B cell (primary cell): ENCODE measurements at regions not wholly inside any gene's neighbourhood (a gene's known extent, or its start where the extent isn't known, plus 50 kb on each side); places are given as distances from the start of the nearest gene placed in this dataset.

Experiments used
- ATAC-seq: fragments of 200-7000 bp; cut with Tn5 transposase; one replicate; pipeline ENCODE4 v1.10.0; 2021; ENCODE audit warnings: low read depth, mild to moderate bottlenecking, moderate number of reproducible peaks, moderate library complexity
- CTCF ChIA-PET: fragments of 350-600 bp; sonication (Branson Sonifier 250); formaldehyde crosslinking; loops from one replicate; lab custom pipeline; 2021; ENCODE audit warnings: antibody characterized with exemption, inconsistent platforms; lab: Charles Lee
- POLR2A ChIA-PET: fragments of 350-600 bp; sonication (Branson Sonifier 250); formaldehyde crosslinking; loops from one replicate; lab custom pipeline; 2021; ENCODE audit warnings: antibody characterized with exemption; lab: Charles Lee
- DNase-seq: peaks from one replicate; pipeline ENCODE4 v3.0.0; 2013
- H2AFZ ChIP-seq: 2 replicates; pipeline ENCODE4 v1.6.1; 2012; ENCODE audit warnings: mild to moderate bottlenecking, low read depth, low read length; ENCODE audit not compliant: insufficient read depth, poor library complexity, severe bottlenecking
- H3K27ac ChIP-seq, 2 donors: 1 replicate in 1 of 2; 2 replicates in 1 of 2; pipeline ENCODE4 v1.5.1; 2012 to 2013; ENCODE audit warnings: low read length in 2 of 2, mild to moderate bottlenecking in 2 of 2, moderate library complexity in 1 of 2
- H3K27me3 ChIP-seq, 4 experiments: fragments of 200-600 bp in 1 of 4; sonication (generic) in 1 of 4; replicated peaks in 1 of 4; 1 replicate in 2 of 4; 2 replicates in 2 of 4; pipeline versions ENCODE4 v1.6.1 to v1.7.0; 2013 to 2016; ENCODE audit warnings: low read length in 3 of 4, mild to moderate bottlenecking in 2 of 4, mixed read lengths in 1 of 4, moderate library complexity in 1 of 4; ENCODE audit not compliant: insufficient read depth in 4 of 4, control insufficient read depth in 3 of 4; ENCODE audit errors: control extremely low read depth in 1 of 4
- H3K36me3 ChIP-seq, 2 experiments: replicated peaks in 1 of 2; 1 replicate in 1 of 2; 2 replicates in 1 of 2; pipeline versions ENCODE4 v1.6.1 to v1.7.1; 2013; ENCODE audit warnings: low read length in 1 of 2; ENCODE audit not compliant: insufficient read depth in 2 of 2, control insufficient read depth in 1 of 2; ENCODE audit errors: control extremely low read depth in 1 of 2, extremely low read depth in 1 of 2
- H3K4me1 ChIP-seq, 2 donors: fragments of 200-600 bp in 1 of 2; sonication (generic) in 1 of 2; 1 replicate in 1 of 2; 2 replicates in 1 of 2; pipeline versions ENCODE4 v1.5.1 to v1.6.1; 2013 to 2017; ENCODE audit warnings: low read length in 2 of 2; ENCODE audit not compliant: control insufficient read depth in 2 of 2, insufficient read depth in 2 of 2
- H3K4me2 ChIP-seq: replicated peaks from 2 replicates; pipeline ENCODE3; 2012; ENCODE audit warnings: mild to moderate bottlenecking, low read depth, low read length; ENCODE audit not compliant: poor library complexity, severe bottlenecking
- H3K4me3 ChIP-seq, 5 experiments: fragments of 200-600 bp in 1 of 5; sonication (generic) in 1 of 5; 1 replicate in 3 of 5; 2 replicates in 2 of 5; pipeline versions ENCODE4 v1.5.1 to v1.7.0; 2011 to 2016; ENCODE audit warnings: low read length in 4 of 5, mild to moderate bottlenecking in 4 of 5, low read depth in 2 of 5, control low read depth in 1 of 5, moderate library complexity in 1 of 5; ENCODE audit not compliant: insufficient read depth in 1 of 5; ENCODE audit errors: control extremely low read depth in 1 of 5, extremely low read depth in 1 of 5
- H3K79me2 ChIP-seq: fragments of 200-600 bp; sonication (generic); one replicate; pipeline ENCODE4 v1.6.0; 2016; ENCODE audit warnings: low read length; ENCODE audit not compliant: control insufficient read depth, insufficient read depth
- H3K9ac ChIP-seq: fragments of 200-600 bp; sonication (generic); 2 replicates; pipeline ENCODE4 v1.6.1; 2017; ENCODE audit warnings: mild to moderate bottlenecking, low read length, moderate library complexity
- H3K9me3 ChIP-seq, 3 donors: one replicate each; pipeline versions ENCODE4 v1.6.1 to v1.7.1; 2013; ENCODE audit warnings: low read length in 2 of 3; ENCODE audit not compliant: control insufficient read depth in 2 of 3, insufficient read depth in 1 of 3; ENCODE audit errors: control extremely low read depth in 1 of 3
- H4K20me1 ChIP-seq: 2 replicates; pipeline ENCODE4 v1.6.0; 2012; ENCODE audit warnings: mild to moderate bottlenecking, low read length; ENCODE audit not compliant: insufficient read depth, control insufficient read depth, poor library complexity, severe bottlenecking
- H3K27ac Mint-ChIP-seq: one replicate; pipeline ENCODE4 v1.8.0; 2021; ENCODE audit warnings: mixed read lengths
- H3K27me3 Mint-ChIP-seq: one replicate; pipeline ENCODE4 v1.8.0; 2021; ENCODE audit warnings: mixed read lengths
- H3K4me1 Mint-ChIP-seq: one replicate; pipeline ENCODE4 v1.8.0; 2021; ENCODE audit warnings: mixed read lengths
- H3K4me3 Mint-ChIP-seq: one replicate; pipeline ENCODE4 v1.8.0; 2021; ENCODE audit warnings: mixed read lengths
- H3K9me3 Mint-ChIP-seq: one replicate; pipeline ENCODE4 v1.8.0; 2022; ENCODE audit warnings: mixed read lengths; ENCODE audit not compliant: insufficient read depth
- CTCF ChIP-seq: fragments of 200-600 bp; IDR thresholded peaks from one replicate; pipeline ENCODE4 v1.8.0; 2022; ENCODE audit warnings: antibody characterized with exemption, mild to moderate bottlenecking
- EZH2 ChIP-seq: IDR thresholded peaks from 2 replicates; pipeline ENCODE4 v1.6.1; 2012; ENCODE audit warnings: borderline replicate concordance, low read depth, mild to moderate bottlenecking, moderate library complexity, low read length; ENCODE audit not compliant: insufficient read depth, poor library complexity, severe bottlenecking
- WGBS: methylation state at CpG from one replicate; pipeline ENCODE4 v1.1.5; 2013; ENCODE audit warnings: missing lambda C conversion rate; ENCODE audit not compliant: insufficient coverage; 5-methylcytosine and 5-hydroxymethylcytosine counted together
- intact Hi-C: fragments of 100-400 bp; cut with micrococcal nuclease; formaldehyde crosslinking; loops from one replicate; pipeline ENCODE4 v1.10.0; 2022

- H3K9ac ChIP-seq: no peak overlapping the region
- Mint-ChIP-seq H3K27ac (no peak overlapping the region), H3K27me3 (peaks cover 7% of the 10 kb centered on the region), H3K4me1 (no peaks in the 10 kb centered on the region), H3K4me3 (no peak overlapping the region), H3K9me3 (no peaks in the 10 kb centered on the region)
- no peaks in the 10 kb centered on the region for H3K27me3 ChIP-seq
- H2AFZ ChIP-seq: no peak overlapping the region
- no peaks in the 10 kb centered on the region for H4K20me1 ChIP-seq
- H3K4me3 ChIP-seq: no peak overlapping the region
- ATAC-seq (no peak), DNase-seq (no peak)
- no peak overlapping the region for H3K27ac ChIP-seq
- TF ChIP-seq CTCF (no peak), EZH2 (no peak)
- H3K4me1 ChIP-seq: no peaks in the 10 kb centered on the region
- WGBS: 100% methylated on average over 2 of the region's 6 CpGs
- peaks cover 0 to 2% (median 0%) of the 10 kb centered on the region in 3 donors for H3K9me3 ChIP-seq
- H3K36me3 ChIP-seq: no peaks in the 10 kb centered on the region
- ChIA-PET CTCF (no interaction called here), POLR2A (no interaction called here)
- intact Hi-C loops: no loop called here
- H3K4me2 ChIP-seq: no peak overlapping the region
- no peaks in the 10 kb centered on the region for H3K79me2 ChIP-seq
These were observed 623.0 kb downstream of the VRK1 start for GRCh38 chr14:97420211-97420610.

GRCh38 chr14:97426776-97427175, 629.6 kb downstream of the VRK1 start:
- WGBS: 100% methylated on average over 5 of the region's 6 CpGs
- no peak for DNase-seq
- H3K36me3 ChIP-seq: no peaks in the 10 kb centered on the region
- H3K79me2 ChIP-seq: no peaks in the 10 kb centered on the region
- Mint-ChIP-seq H3K4me1 (no peaks in the 10 kb centered on the region), H3K4me3 (no peak overlapping the region), H3K9me3 (no peaks in the 10 kb centered on the region), H3K27me3 (no peaks in the 10 kb centered on the region), H3K27ac (no peak overlapping the region)
- H3K9me3 ChIP-seq: peaks cover 0 to 6% (median 0%) of the 10 kb centered on the region in 3 donors
- no peak for ATAC-seq
- H3K4me1 ChIP-seq: no peaks in the 10 kb centered on the region
- POLR2A ChIA-PET: no interaction called here
- H4K20me1 ChIP-seq: no peaks in the 10 kb centered on the region
- H3K27me3 ChIP-seq: no peaks in the 10 kb centered on the region
- H3K4me3 ChIP-seq: no peak overlapping the region
- H3K9ac ChIP-seq: no peak overlapping the region
- TF ChIP-seq CTCF (no peak), EZH2 (no peak)
- CTCF ChIA-PET: no interaction called here
- H2AFZ ChIP-seq: no peak overlapping the region
- no peak overlapping the region for H3K4me2 ChIP-seq
- intact Hi-C loops: no loop called here
- no peak overlapping the region for H3K27ac ChIP-seq
